ENCODE measurements at regions not wholly inside any gene's neighbourhood (a gene's known extent, or its start where the extent isn't known, plus 50 kb on each side); places are given as distances from the start of the nearest gene placed in this dataset.

DNA sequence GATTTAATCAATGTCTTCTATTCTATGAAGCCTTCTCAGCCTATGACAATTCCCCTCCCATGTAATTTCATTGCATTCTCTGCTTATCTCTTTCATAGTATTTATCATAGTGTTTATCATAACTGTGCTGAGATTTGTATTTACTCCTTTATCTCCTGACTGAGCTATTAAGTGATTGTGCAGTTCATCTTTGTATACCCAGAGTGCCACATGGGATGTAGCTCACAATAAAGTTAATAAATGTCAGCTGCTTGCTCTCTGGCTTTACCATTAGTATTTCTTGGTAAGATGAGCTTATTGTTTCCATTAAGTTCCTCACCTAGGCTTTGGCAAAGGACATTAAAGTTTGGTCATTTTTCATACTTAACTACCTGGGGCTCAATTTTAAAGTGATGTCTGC, 275.1 kb upstream of the MPDZ start:
- no peak overlapping the region for H3K4me2 ChIP-seq (ENCODE audit: insufficient read depth, low read length)
- no peak overlapping the region for H2AFZ ChIP-seq (ENCODE audit: low read length)
- no peaks in the 10 kb centered on the region for H3K79me2 ChIP-seq (ENCODE audit: insufficient read depth, low read length)
- H3K9me3 ChIP-seq (ENCODE audit: low read depth, low read length), result no peaks in the 10 kb centered on the region
- no peak for DNase-seq (ENCODE audit: insufficient read length, low spot score, missing footprints)
- H3K4me3 ChIP-seq (ENCODE audit: insufficient read depth, low read length), result no peak overlapping the region
- H3K27me3 ChIP-seq (ENCODE audit: insufficient read depth, low read length), result peaks cover 13% of the 10 kb centered on the region
- H3K4me1 ChIP-seq (ENCODE audit: insufficient read depth, low read length), result no peaks in the 10 kb centered on the region
- no peak overlapping the region for H3K27ac ChIP-seq (ENCODE audit: low read depth, low read length)
- H4K20me1 ChIP-seq (ENCODE audit: insufficient read depth, low read length), result no peaks in the 10 kb centered on the region
- no peaks in the 10 kb centered on the region for H3K36me3 ChIP-seq (ENCODE audit: insufficient read depth, low read length)
- TF ChIP-seq, protein P1, sequence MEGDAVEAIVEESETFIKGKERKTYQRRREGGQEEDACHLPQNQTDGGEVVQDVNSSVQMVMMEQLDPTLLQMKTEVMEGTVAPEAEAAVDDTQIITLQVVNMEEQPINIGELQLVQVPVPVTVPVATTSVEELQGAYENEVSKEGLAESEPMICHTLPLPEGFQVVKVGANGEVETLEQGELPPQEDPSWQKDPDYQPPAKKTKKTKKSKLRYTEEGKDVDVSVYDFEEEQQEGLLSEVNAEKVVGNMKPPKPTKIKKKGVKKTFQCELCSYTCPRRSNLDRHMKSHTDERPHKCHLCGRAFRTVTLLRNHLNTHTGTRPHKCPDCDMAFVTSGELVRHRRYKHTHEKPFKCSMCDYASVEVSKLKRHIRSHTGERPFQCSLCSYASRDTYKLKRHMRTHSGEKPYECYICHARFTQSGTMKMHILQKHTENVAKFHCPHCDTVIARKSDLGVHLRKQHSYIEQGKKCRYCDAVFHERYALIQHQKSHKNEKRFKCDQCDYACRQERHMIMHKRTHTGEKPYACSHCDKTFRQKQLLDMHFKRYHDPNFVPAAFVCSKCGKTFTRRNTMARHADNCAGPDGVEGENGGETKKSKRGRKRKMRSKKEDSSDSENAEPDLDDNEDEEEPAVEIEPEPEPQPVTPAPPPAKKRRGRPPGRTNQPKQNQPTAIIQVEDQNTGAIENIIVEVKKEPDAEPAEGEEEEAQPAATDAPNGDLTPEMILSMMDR (IDR thresholded peaks at IDR 0.05; ENCODE audit: extremely low read depth, low read depth, low read length), result no peak

DNA sequence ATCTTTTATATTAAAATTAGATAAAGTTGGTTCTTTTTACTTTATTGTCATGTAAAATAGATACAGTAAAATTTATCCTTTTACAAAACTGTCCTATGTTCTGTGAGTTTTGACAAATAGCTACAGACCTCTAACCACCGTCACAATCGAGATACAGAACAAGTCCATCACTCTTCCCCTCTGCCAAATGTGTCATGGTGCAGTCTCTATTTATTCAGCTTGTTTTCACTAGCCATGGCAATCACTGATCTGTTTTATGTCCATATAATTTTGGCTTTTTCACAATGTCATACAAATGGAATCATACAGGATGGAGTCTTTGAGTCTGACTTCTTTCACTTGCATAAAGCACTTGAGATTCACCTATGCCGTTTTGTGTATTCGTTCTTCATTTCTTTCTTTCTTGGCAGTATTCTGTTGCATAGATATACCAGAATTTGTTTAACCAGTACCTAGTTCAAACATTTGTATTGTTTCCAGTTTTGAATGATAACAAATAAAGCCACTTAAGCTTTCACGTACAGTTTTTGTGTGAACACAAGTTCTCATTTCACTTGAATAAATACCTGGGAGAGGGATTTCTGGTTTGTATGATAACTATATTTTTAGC, 273.2 kb upstream of the MPDZ start:
- Histone ChIP-seq H3K27me3 (ENCODE audit: insufficient read depth, low read length) (peaks cover 7% of the 10 kb centered on the region), H3K4me1 (ENCODE audit: insufficient read depth, low read length) (no peaks in the 10 kb centered on the region), H4K20me1 (ENCODE audit: insufficient read depth, low read length) (no peaks in the 10 kb centered on the region), H3K4me3 (ENCODE audit: insufficient read depth, low read length) (no peak overlapping the region), H3K79me2 (ENCODE audit: insufficient read depth, low read length) (no peaks in the 10 kb centered on the region), H3K27ac (ENCODE audit: low read depth, low read length) (no peak overlapping the region), H2AFZ (ENCODE audit: low read length) (no peak overlapping the region), H3K9me3 (ENCODE audit: low read depth, low read length) (no peaks in the 10 kb centered on the region), H3K36me3 (ENCODE audit: insufficient read depth, low read length) (no peaks in the 10 kb centered on the region), H3K4me2 (ENCODE audit: insufficient read depth, low read length) (no peak overlapping the region)
- TF ChIP-seq, protein P1 (IDR thresholded peaks at IDR 0.05; ENCODE audit: extremely low read depth, low read depth, low read length), result no peak
- no peak for DNase-seq (ENCODE audit: insufficient read length, low spot score, missing footprints)

DNA sequence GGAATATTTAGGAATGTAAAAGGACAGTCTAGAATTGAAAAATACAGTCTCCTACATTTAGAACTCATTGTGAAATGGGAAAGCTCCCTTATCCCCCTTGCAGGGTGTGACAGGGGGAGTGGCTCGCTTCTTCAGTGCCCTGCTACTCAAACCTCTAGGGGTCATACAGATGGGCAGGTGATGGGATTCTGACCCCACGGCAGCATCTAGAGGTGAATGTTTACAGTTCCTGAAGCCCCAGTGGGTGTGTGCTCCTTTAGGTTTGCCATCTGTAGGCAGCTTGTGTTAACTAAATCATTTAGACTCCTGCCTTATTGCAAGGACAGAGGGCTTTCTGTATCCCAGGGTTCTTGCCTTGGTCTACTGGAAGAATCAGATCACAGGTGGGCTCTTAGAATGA, 271.0 kb upstream of the MPDZ start:
- Histone ChIP-seq H3K9me3 (ENCODE audit: low read depth, low read length) (no peaks in the 10 kb centered on the region), H3K4me2 (ENCODE audit: insufficient read depth, low read length) (no peak overlapping the region), H2AFZ (ENCODE audit: low read length) (no peak overlapping the region), H3K79me2 (ENCODE audit: insufficient read depth, low read length) (no peaks in the 10 kb centered on the region), H3K4me1 (ENCODE audit: insufficient read depth, low read length) (no peaks in the 10 kb centered on the region), H3K4me3 (ENCODE audit: insufficient read depth, low read length) (no peak overlapping the region), H4K20me1 (ENCODE audit: insufficient read depth, low read length) (no peaks in the 10 kb centered on the region), H3K27me3 (ENCODE audit: insufficient read depth, low read length) (peaks cover 7% of the 10 kb centered on the region), H3K27ac (ENCODE audit: low read depth, low read length) (no peak overlapping the region), H3K36me3 (ENCODE audit: insufficient read depth, low read length) (no peaks in the 10 kb centered on the region)
- no peak for DNase-seq (ENCODE audit: insufficient read length, low spot score, missing footprints)
- TF ChIP-seq, protein P1 (IDR thresholded peaks at IDR 0.05; ENCODE audit: extremely low read depth, low read depth, low read length), result no peak

DNA sequence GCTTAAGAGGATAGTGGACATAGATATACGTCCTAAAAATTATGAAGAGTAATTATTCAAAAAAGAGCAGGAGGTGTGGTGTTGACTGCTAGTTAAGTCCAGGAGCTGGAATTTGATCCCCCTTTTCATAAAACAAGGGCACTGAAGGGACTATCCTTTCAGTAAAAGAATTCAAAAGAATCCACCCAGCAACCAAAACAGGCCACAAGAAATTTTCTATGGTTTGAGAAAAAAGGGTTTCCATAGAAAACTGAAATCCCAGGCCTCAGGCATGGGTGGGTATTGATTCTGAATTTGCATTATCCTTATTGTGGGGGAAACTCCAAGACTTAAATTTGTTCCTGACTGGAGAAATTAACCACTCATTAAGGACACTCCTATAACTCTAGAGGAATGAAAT, 269.0 kb upstream of the MPDZ start:
- Histone ChIP-seq H4K20me1 (ENCODE audit: insufficient read depth, low read length) (no peaks in the 10 kb centered on the region), H3K36me3 (ENCODE audit: insufficient read depth, low read length) (no peaks in the 10 kb centered on the region), H3K27me3 (ENCODE audit: insufficient read depth, low read length) (peaks cover 4% of the 10 kb centered on the region), H3K4me1 (ENCODE audit: insufficient read depth, low read length) (no peaks in the 10 kb centered on the region), H3K27ac (ENCODE audit: low read depth, low read length) (no peak overlapping the region), H3K4me2 (ENCODE audit: insufficient read depth, low read length) (no peak overlapping the region), H3K9me3 (ENCODE audit: low read depth, low read length) (no peaks in the 10 kb centered on the region), H3K4me3 (ENCODE audit: insufficient read depth, low read length) (no peak overlapping the region), H2AFZ (ENCODE audit: low read length) (no peak overlapping the region), H3K79me2 (ENCODE audit: insufficient read depth, low read length) (no peaks in the 10 kb centered on the region)
- TF ChIP-seq, protein P1 (IDR thresholded peaks at IDR 0.05; ENCODE audit: extremely low read depth, low read depth, low read length), result no peak
- no peak for DNase-seq (ENCODE audit: insufficient read length, low spot score, missing footprints)

Data from osteoblast (primary cell).